ENCODE measurements at regions not wholly inside any gene's neighbourhood (a gene's known extent, or its start where the extent isn't known, plus 50 kb on each side); places are given as distances from the start of the nearest gene placed in this dataset.

- TF ChIP-seq CTCF (IDR thresholded peaks at IDR 0.05) (no peak), POLR2A (IDR thresholded peaks at IDR 0.05) (no peak)
Measured at GRCh38 chr10:10589540-10590303, 427.9 kb upstream of the CELF2 start.

All from thyroid gland (tissue), 4 donors.